ENCODE measurements at regions not wholly inside any gene's neighbourhood (a gene's known extent, or its start where the extent isn't known, plus 50 kb on each side); places are given as distances from the start of the nearest gene placed in this dataset.

DNA sequence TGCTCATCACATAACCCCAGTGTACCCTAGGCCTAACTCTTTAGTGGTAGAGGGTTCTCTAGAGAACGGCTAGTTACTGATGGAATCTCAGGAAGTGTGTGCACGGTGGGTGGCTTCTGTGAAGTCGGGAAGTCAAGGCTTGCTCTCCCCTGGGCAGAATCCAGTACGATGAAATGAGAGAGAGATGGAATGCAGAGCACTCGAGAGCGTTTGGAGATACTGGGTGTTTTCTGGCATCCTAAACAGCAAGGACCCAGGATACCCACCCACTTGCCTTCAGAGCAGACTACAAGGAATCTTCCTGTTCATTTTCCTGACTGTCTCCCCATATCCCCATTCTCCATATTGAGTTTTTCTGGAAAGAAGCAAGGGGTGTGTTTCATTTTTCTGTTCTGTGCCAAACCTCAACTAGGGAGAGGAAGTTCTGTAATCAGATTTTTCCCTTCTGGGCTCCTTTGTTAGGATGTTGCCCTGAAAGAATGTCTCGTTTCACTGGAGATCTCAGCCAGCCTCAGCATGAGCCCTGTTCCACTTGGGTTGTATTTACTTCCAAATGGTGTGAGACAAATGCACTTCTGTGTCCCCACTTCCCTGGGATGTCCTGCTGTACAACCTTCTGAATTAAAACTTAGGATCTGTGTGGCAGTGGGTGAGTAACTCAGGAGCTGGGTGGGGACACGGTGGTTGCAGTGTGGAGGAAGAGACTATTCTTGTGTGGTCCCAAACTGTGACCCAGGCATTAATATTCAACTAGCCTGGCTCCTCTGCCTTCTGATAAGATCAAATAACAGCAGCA lies 108.9 kb upstream of the SPRY4 start:
- TF ChIP-seq CTCF (IDR thresholded peaks at IDR 0.05) (no peak), POLR2AphosphoS5 (IDR thresholded peaks at IDR 0.05) (no peak), POLR2A (IDR thresholded peaks at IDR 0.05) (no peak)
